CD4-positive, alpha-beta T cell treated with Interleukin-21 for 1 hour (primary cell): ENCODE measurements at regions not wholly inside any gene's neighbourhood (a gene's known extent, or its start where the extent isn't known, plus 50 kb on each side); places are given as distances from the start of the nearest gene placed in this dataset.

Experiments
- DNase-seq: peaks from one replicate; pipeline ENCODE4 v3.0.0-alpha.2; 2020

GRCh38 chr21:43301409-43302061, 125.4 kb downstream of the SIK1 start:
- DNase-seq, result no peak

- DNase-seq, result no peak
Observed at GRCh38 chr21:43300496-43301408, 126.2 kb downstream of the SIK1 start.

GRCh38 chr21:43299441-43300277, 127.3 kb downstream of the SIK1 start:
- DNase-seq, result no peak

GRCh38 chr21:43298546-43299440, 128.1 kb downstream of the SIK1 start:
- DNase-seq, result no peak

GRCh38 chr21:43297989-43298388, 128.9 kb downstream of the SIK1 start:
- DNase-seq, result no peak

- DNase-seq, result no peak
Observed at GRCh38 chr21:43297391-43297981, 128.7 kb downstream of the CRYAA start.

GRCh38 chr21:43295066-43295958, 126.5 kb downstream of the CRYAA start:
- no peak for DNase-seq

GRCh38 chr21:43294194-43294902, 125.5 kb downstream of the CRYAA start:
- no peak for DNase-seq

- DNase-seq, result no peak
Observed at GRCh38 chr21:43292866-43293142, 124.0 kb downstream of the CRYAA start.

- DNase-seq, result no peak
Observed at GRCh38 chr21:43292041-43292865, 123.4 kb downstream of the CRYAA start.

- no peak for DNase-seq
Observed at GRCh38 chr21:43291347-43291950, 122.6 kb downstream of the CRYAA start.

GRCh38 chr21:43290421-43291346, 121.9 kb downstream of the CRYAA start:
- DNase-seq, result no peak

- no peak for DNase-seq
Observed at GRCh38 chr21:43289966-43290365, 121.2 kb downstream of the CRYAA start.

GRCh38 chr21:43289442-43289841, 120.6 kb downstream of the CRYAA start:
- DNase-seq, result no peak

GRCh38 chr21:43287795-43288755, 119.3 kb downstream of the CRYAA start:
- no peak for DNase-seq

- DNase-seq, result no peak
Observed at GRCh38 chr21:43287111-43287760, 118.4 kb downstream of the CRYAA start.
